GM21390 (cell line): ENCODE measurements at regions not wholly inside any gene's neighbourhood (a gene's known extent, or its start where the extent isn't known, plus 50 kb on each side); places are given as distances from the start of the nearest gene placed in this dataset.
"Not testable (repeated sequence)": the region's sequence is repeated elsewhere in the genome, so short reads cannot be mapped to it uniquely, and the experiment has no call there.

Experiments
- ATAC-seq: cut with Tn5 transposase; IDR thresholded peaks from one replicate; pipeline ENCODE4 v1.9.1; 2021; ENCODE audit not compliant: unreplicated experiment

DNA sequence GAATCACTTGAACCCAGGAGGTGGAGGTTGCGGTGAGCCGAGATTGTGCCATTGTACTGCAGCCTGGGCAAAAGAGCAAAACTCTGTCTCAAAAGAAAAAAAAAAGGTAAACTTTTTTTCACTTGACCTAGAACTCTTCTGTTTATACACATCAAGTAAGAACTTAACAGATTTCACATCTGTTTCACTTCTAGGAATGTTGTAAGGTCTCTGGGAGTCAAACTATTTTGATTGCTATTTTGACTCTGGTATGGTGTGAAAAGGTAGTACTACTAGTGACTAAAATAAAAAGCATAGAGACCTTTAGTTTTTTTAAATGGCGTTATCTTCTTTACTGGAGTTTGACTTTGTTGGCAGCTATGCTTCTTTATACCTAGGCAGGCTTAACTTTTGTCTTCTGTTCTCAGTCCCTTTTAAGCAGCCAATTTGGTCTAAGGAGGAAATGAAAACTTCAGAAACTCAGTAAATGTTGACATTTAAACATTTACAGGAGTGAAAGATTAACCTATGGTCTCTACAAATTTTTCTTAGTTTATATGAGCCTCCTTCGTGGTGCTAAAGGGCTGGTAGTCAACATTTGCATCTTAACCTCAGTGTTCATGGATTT lies 84.7 kb downstream of the METTL2B start:
- not testable (repeated sequence) for ATAC-seq

DNA sequence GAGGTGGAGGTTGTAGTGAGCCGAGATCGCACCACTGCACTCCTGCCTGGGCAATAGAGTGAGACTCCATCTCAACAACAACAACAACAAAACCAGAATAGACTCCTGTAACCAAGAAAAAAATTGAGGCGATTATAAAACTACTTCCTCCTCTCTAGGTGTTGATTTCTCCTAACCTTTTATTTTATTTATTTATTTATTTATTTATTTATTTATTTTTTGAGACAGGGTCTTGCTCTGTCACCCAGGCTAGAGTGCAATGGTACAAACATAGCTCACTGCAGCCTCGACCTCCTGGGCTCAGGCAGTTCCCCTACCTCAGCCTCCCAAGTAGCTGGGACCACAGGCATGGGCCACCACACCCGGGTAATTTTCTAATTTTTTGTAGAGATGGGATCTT lies 86.2 kb downstream of the METTL2B start:
- not testable (repeated sequence) for ATAC-seq

GRCh38 chr7:128564123-128564700 lies 87.7 kb downstream of the METTL2B start:
- ATAC-seq: not testable (repeated sequence)

GRCh38 chr7:128564932-128565864 lies 88.7 kb downstream of the METTL2B start:
- not testable (repeated sequence) for ATAC-seq

GRCh38 chr7:128575277-128575676 lies 96.8 kb upstream of the GARIN1A start:
- not testable (repeated sequence) for ATAC-seq

- not testable (repeated sequence) for ATAC-seq
Measured at GRCh38 chr7:128576953-128577352, 95.1 kb upstream of the GARIN1A start.

DNA sequence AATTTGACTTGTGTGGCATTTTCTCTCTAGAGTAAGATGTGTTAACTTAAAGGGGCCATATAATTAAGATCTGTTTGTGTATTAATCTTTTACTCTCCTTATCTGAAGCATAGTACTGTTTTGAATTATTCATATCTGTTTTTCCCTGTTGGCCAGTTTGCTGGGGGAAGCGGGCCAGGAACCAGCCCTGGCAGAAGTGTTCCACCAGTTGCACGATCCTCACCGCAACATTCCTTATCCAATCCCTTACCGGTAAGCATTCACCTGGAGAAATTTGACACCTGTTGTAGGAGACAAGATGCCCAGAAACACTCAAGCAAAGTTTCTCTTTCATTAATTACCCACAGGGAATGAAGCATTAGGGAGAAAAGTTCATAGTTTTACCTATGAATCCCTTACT lies 92.2 kb upstream of the GARIN1A start:
- not testable (repeated sequence) for ATAC-seq

- ATAC-seq: not testable (repeated sequence)
Measured at GRCh38 chr7:128581100-128581499, 91.0 kb upstream of the GARIN1A start.

DNA sequence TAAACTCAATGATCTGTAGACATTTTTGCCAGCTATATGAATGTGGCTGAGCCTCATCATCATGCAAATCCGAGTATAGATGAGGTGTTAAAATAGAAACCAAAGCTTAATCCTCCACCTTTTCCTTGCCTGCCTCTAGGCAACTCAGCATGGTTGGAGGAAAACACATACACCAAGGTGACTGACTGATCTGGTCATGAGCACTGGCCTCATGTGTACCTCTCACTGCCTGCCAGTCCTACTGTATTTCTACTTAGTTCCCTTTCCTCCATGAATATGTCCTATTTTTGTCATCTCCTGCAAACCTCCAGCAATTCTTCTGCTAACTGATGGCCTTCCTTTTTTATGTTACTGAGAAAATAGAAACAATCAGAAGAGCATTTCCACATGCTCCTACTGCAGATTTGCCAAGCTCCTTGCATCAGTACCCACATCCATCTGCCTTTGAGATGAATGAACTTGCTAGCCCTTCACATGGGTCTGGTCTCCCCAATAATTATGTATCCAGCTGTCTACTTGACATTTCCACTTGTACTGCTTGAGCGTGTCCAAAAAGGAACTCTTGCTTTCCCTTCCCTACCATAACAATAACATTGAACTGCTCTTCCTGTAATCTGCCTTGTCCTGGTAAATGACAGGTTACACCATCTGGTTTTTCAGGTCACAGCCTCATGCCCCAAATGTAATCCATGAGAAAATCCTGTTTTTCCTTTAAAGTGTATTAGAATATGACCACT lies 90.1 kb upstream of the GARIN1A start:
- not testable (repeated sequence) for ATAC-seq

GRCh38 chr7:128586715-128587114 lies 85.4 kb upstream of the GARIN1A start:
- not testable (repeated sequence) for ATAC-seq

DNA sequence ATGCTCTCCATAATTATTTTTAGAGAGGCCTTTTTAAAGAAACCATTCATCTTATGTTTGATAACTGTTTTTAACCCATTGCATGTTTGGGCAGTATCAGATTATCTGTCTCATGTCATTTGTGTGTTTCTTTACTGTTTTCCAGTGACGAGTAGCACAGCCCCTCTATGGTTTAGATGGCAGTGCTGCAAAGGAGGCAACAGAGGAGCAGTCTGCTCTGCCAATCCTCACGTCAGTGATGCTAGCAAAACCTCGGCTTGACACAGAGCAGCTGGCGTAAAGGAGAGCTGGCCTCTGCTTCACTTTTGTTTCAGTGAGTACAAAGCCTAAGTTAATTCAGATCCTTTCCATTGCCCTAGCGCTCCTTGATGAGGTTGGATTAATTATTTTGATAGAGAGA lies 80.4 kb upstream of the GARIN1A start:
- no peak for ATAC-seq

DNA sequence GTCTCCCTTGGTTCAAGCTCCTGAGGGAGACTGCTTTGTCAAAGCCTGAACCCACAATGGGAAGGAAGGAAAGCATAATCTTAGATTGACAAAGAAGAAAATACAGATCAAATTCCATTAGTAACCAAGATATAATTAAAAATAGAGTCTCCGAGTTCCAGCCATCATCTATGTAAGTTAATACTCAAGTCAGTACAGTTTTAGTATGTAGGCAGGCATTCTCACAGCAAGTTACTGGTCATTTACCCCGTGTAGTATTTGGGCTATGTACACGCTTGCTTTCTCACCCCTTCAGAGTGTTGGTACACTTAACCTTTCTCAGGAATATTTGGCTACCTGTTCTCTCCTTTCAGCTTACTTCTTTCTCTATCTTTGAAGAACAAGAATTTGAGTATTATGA lies 79.9 kb upstream of the GARIN1A start:
- ATAC-seq: not testable (repeated sequence)

DNA sequence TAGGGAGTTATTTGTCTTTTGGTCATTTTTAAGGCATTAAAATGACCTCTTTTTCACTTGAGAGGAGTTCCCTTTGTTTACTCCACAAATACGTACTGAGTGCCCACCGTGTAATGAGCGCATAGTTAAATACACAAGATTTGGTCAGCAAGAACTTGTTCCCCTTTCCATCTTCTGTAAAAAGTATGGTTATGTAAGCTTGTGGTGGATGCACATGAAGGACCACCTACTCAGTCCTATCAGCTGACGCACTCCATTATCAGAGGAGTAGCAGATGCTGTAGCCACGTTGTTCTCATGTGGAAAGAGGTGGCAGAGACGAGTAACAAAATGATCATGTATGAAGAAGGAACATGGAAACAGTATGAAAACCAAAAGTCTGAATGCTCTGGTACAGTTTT lies 78.0 kb upstream of the GARIN1A start:
- ATAC-seq: not testable (repeated sequence)

DNA sequence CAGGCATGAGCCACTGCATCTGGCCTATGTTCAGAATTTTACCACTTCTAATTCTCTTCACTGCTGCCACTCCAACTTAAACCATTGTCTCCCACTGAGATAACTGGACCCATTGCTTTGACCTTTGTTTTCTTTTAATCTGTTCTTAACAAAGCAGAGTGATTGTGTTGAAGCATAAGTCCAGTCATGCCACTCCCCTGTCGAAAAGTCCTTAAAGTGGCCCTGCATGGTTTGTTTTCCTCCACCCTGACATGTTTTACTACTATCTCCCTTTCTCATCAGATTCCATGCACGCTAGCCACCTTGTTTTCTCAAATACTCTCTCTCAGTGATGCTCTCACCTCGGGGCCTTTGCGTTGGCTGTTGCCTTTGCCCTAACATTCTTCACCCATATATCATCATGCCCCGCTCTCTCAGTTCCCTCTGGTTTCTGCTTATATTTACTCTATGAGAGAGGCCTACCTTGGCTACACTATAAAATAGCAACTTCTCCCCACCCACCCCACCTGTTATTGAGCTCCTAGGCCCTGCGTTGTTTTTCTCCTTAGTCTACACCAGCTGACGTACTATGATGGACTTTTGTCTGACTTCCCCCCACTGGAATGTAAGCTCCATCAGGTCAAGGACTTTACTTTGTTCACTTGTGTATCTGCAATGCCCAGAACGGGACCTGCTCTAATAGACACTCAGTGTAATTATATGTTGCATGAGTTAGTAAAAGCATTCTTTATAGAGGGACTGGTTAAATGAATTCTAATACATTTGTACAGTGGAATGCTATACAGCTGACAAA lies 75.6 kb upstream of the GARIN1A start:
- not testable (repeated sequence) for ATAC-seq

GRCh38 chr7:128598946-128599345 lies 73.1 kb upstream of the GARIN1A start:
- ATAC-seq: not testable (repeated sequence)

- peak; percentile 83 for ATAC-seq
Measured at GRCh38 chr7:128608678-128609421, 63.2 kb upstream of the GARIN1A start.

DNA sequence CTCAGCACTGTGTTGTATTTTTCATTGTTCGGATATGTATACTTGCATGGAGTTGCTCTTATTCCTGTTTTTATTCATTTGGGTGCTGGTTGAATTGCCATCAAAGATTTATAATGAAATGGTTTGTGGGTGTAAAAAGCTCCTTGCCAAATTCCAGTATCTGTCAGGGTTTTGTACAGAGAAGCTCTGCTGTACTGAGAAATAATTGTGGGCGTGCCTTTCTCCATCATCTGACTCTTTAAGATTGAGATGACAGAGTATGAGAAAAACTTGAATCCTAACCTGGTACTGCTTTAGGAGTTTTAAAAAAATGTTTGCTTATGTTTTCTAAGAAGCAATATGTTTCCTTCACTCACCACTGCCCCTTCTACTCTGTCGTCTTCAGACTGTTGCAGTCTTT lies 58.7 kb upstream of the GARIN1A start:
- not testable (repeated sequence) for ATAC-seq

GRCh38 chr7:128614812-128615211 lies 57.3 kb upstream of the GARIN1A start:
- not testable (repeated sequence) for ATAC-seq

GRCh38 chr7:128616799-128617198 lies 55.3 kb upstream of the GARIN1A start:
- ATAC-seq: not testable (repeated sequence)
